Neural cell (in vitro differentiated cells): ENCODE measurements at regions not wholly inside any gene's neighbourhood (a gene's known extent, or its start where the extent isn't known, plus 50 kb on each side); places are given as distances from the start of the nearest gene placed in this dataset.

Experiments used
- H2AFZ ChIP-seq: fragments of 200-600, 300-800 bp; sonication (generic), shearing (Covaris generic); 2 replicates; pipeline ENCODE4 v1.6.0; 2014; ENCODE audit warnings: low read depth, mild to moderate bottlenecking, antibody characterized with exemption, low read length, moderate library complexity
- H3F3A ChIP-seq: fragments of 200-600 bp; shearing (Covaris generic); 2 replicates; pipeline ENCODE4 v1.6.1; 2016; ENCODE audit warnings: mild to moderate bottlenecking, moderate library complexity, mixed read lengths, antibody characterized with exemption, low read length; ENCODE audit not compliant: insufficient read depth, poor library complexity, severe bottlenecking
- H3K27ac ChIP-seq: fragments of 200-600, 300-800 bp; sonication (generic), shearing (Covaris generic); 2 replicates; pipeline ENCODE4 v1.5.1; 2014; ENCODE audit warnings: mild to moderate bottlenecking, low read length, moderate library complexity
- H3K27me3 ChIP-seq: fragments of 300-800, 200-600 bp; sonication (generic), shearing (Covaris generic); 2 replicates; pipeline ENCODE4 v1.6.0; 2014; ENCODE audit warnings: mild to moderate bottlenecking, low read depth, low read length, moderate library complexity; ENCODE audit not compliant: insufficient read depth
- H3K36me3 ChIP-seq: fragments of 300-800, 200-600 bp; sonication (generic), shearing (Covaris generic); 2 replicates; pipeline ENCODE4 v1.5.1; 2014; ENCODE audit warnings: mild to moderate bottlenecking, antibody characterized with exemption, low read length, moderate library complexity; ENCODE audit not compliant: insufficient read depth
- H3K4me2 ChIP-seq: fragments of 300-800, 200-600 bp; sonication (generic), shearing (Covaris generic); 2 replicates; pipeline ENCODE4 v1.6.0; 2014; ENCODE audit warnings: mild to moderate bottlenecking, low read length
- H3K4me3 ChIP-seq: fragments of 300-800, 200-600 bp; sonication (generic), shearing (Covaris generic); 2 replicates; pipeline ENCODE4 v1.5.1; 2014; ENCODE audit warnings: mild to moderate bottlenecking, low read length, moderate library complexity
- H3K79me2 ChIP-seq: fragments of 200-600 bp; shearing (Covaris generic); replicated peaks from 2 replicates; pipeline ENCODE4 v1.6.0; 2014; ENCODE audit warnings: mild to moderate bottlenecking, low read length, moderate library complexity; ENCODE audit not compliant: insufficient read depth
- H3K9ac ChIP-seq: fragments of 300-800, 200-600 bp; sonication (generic), shearing (Covaris generic); 2 replicates; pipeline ENCODE4 v1.6.1; 2016; ENCODE audit warnings: mild to moderate bottlenecking, low read length, mixed read lengths
- H3K9me2 ChIP-seq: fragments of 200-600 bp; shearing (Covaris generic); 2 replicates; pipeline ENCODE4 v1.6.1; 2016; ENCODE audit warnings: mild to moderate bottlenecking, low read length, mixed read lengths; ENCODE audit not compliant: insufficient read depth
- H3K9me3 ChIP-seq: fragments of 200-600, 300-800 bp; sonication (generic), shearing (Covaris generic); 2 replicates; pipeline ENCODE4 v1.6.1; 2016; ENCODE audit warnings: mild to moderate bottlenecking, mixed run types, low read length, moderate library complexity, mixed read lengths
- H4K20me1 ChIP-seq: fragments of 200-600 bp; shearing (Covaris generic); 2 replicates; pipeline ENCODE4 v1.6.1; 2016; ENCODE audit warnings: mild to moderate bottlenecking, mixed run types; ENCODE audit not compliant: insufficient read depth
- CTCF ChIP-seq: fragments of 450-650 bp; IDR thresholded peaks from 2 replicates; pipeline ENCODE4 v1.5.1; 2014; ENCODE audit warnings: antibody characterized with exemption, mild to moderate bottlenecking, moderate library complexity; ENCODE audit not compliant: poor library complexity, severe bottlenecking
- EP300 ChIP-seq: fragments of 450-650 bp; conservative IDR thresholded peaks from 2 replicates; pipeline ENCODE4 v1.6.1; 2014; ENCODE audit warnings: antibody characterized with exemption, mild to moderate bottlenecking, moderate library complexity; ENCODE audit not compliant: poor library complexity, severe bottlenecking
- EZH2 ChIP-seq: fragments of 200-600, 300-800 bp; shearing (Covaris generic), sonication (generic); IDR thresholded peaks from 2 replicates; pipeline ENCODE4 v1.6.1; 2014; ENCODE audit warnings: antibody characterized with exemption, low read length, borderline replicate concordance, mild to moderate bottlenecking; ENCODE audit not compliant: insufficient read depth, poor library complexity, severe bottlenecking
- MXI1 ChIP-seq: fragments of 450-650 bp; conservative IDR thresholded peaks from 2 replicates; pipeline ENCODE4 v1.6.1; 2014; ENCODE audit warnings: antibody characterized with exemption, mild to moderate bottlenecking; ENCODE audit not compliant: poor library complexity, severe bottlenecking
- POLR2AphosphoS5 ChIP-seq: IDR thresholded peaks from 2 replicates; pipeline ENCODE4 v1.6.1; 2012
- RAD21 ChIP-seq: fragments of 450-650 bp; conservative IDR thresholded peaks from 2 replicates; pipeline ENCODE4 v1.6.1; 2014; ENCODE audit warnings: antibody characterized with exemption, mild to moderate bottlenecking, moderate library complexity
- REST ChIP-seq: IDR thresholded peaks from 2 replicates; pipeline ENCODE4 v1.6.1; 2012; ENCODE audit warnings: borderline replicate concordance
- SMC3 ChIP-seq: fragments of 450-650 bp; conservative IDR thresholded peaks from 2 replicates; pipeline ENCODE4 v1.6.1; 2014; ENCODE audit warnings: antibody characterized with exemption, mild to moderate bottlenecking, moderate library complexity; ENCODE audit not compliant: poor library complexity
- TAF1 ChIP-seq: IDR thresholded peaks from 2 replicates; pipeline ENCODE4 v1.6.1; 2012; ENCODE audit warnings: low read depth

- Histone ChIP-seq H3K27ac (no peak overlapping the region), H3K27me3 (no peaks in the 10 kb centered on the region), H4K20me1 (no peaks in the 10 kb centered on the region), H3K9me3 (no peaks in the 10 kb centered on the region), H3F3A (no peaks in the 10 kb centered on the region), H3K36me3 (no peaks in the 10 kb centered on the region), H3K4me3 (no peak overlapping the region), H3K4me2 (no peak overlapping the region), H3K9me2 (no peaks in the 10 kb centered on the region), H2AFZ (no peak overlapping the region), H3K9ac (no peak overlapping the region), H3K79me2 (no peaks in the 10 kb centered on the region)
- TF ChIP-seq MXI1 (no peak), POLR2AphosphoS5 (no peak), TAF1 (no peak), RAD21 (no peak), CTCF (no peak), EP300 (no peak), REST (no peak), SMC3 (no peak), EZH2 (no peak)
Observed at GRCh38 chr12:84294246-84294645, 618.4 kb downstream of the SLC6A15 start.

- Histone ChIP-seq H3K4me3 (no peak overlapping the region), H3K4me2 (no peak overlapping the region), H4K20me1 (no peaks in the 10 kb centered on the region), H3K9me3 (no peaks in the 10 kb centered on the region), H3K27me3 (no peaks in the 10 kb centered on the region), H3K79me2 (no peaks in the 10 kb centered on the region), H3K9me2 (no peaks in the 10 kb centered on the region), H3K9ac (no peak overlapping the region), H3F3A (no peaks in the 10 kb centered on the region), H2AFZ (no peak overlapping the region), H3K36me3 (no peaks in the 10 kb centered on the region), H3K27ac (no peak overlapping the region)
- TF ChIP-seq MXI1 (no peak), RAD21 (no peak), EP300 (no peak), CTCF (no peak), POLR2AphosphoS5 (no peak), EZH2 (no peak), REST (no peak), SMC3 (no peak), TAF1 (no peak)
Observed at GRCh38 chr12:84290168-84290567, 622.4 kb downstream of the SLC6A15 start.
